K562 (cell line): ENCODE measurements at regions not wholly inside any gene's neighbourhood (a gene's known extent, or its start where the extent isn't known, plus 50 kb on each side); places are given as distances from the start of the nearest gene placed in this dataset.

Experiments used
- CBX3 ChIP-seq, 2 experiments: IDR thresholded peaks; 1 replicate in 1 of 2; 2 replicates in 1 of 2; pipeline ENCODE4 v1.6.1; 2012; ENCODE audit warnings: inconsistent platforms in 2 of 2, low read length in 2 of 2, borderline replicate concordance in 1 of 2, control low read depth in 1 of 2
- COPS2 ChIP-seq: fragments of 450-650 bp; conservative IDR thresholded peaks from 2 replicates; pipeline ENCODE4 v1.6.1; 2016; ENCODE audit warnings: mild to moderate bottlenecking, moderate library complexity
- FOXK2 ChIP-seq, 2 experiments: fragments of 450-650 bp; IDR thresholded peaks in 1 of 2; conservative IDR thresholded peaks in 1 of 2; 2 replicates each; pipeline ENCODE4 v1.6.1; 2016; ENCODE audit warnings: low read depth in 2 of 2, mild to moderate bottlenecking in 1 of 2
- JUNB ChIP-seq: fragments of 450-650 bp; formaldehyde crosslinking; conservative IDR thresholded peaks from 2 replicates; pipeline ENCODE4 v1.4.0; 2020; ENCODE audit warnings: mild to moderate bottlenecking
- MAX ChIP-seq: sonication (generic); formaldehyde crosslinking; IDR thresholded peaks from 2 replicates; pipeline ENCODE4 v1.9.0; 2022; ENCODE audit warnings: mild to moderate bottlenecking, missing genetic modification reagents
- NCOA6 ChIP-seq: fragments of 450-650 bp; IDR thresholded peaks from 2 replicates; pipeline ENCODE4 v1.6.1; 2017; ENCODE audit warnings: mild to moderate bottlenecking
- PREB ChIP-seq: sonication (generic); formaldehyde crosslinking; IDR thresholded peaks from 2 replicates; pipeline ENCODE4 v1.8.1; 2023; ENCODE audit warnings: mild to moderate bottlenecking, missing genetic modification reagents
- TAF15 ChIP-seq: fragments of 200-400 bp; formaldehyde crosslinking; IDR thresholded peaks from 2 replicates; pipeline ENCODE4 v1.6.1; 2017; ENCODE audit warnings: mild to moderate bottlenecking, low read depth, low read length, moderate library complexity
- ZNF407 ChIP-seq: fragments of 450-650 bp; IDR thresholded peaks from 2 replicates; pipeline ENCODE4 v1.6.1; 2016; ENCODE audit warnings: low read depth
- ZNF639 ChIP-seq, 2 experiments: fragments of 200-800 bp in 1 of 2; sonication (Bioruptor generic) in 1 of 2; sonication (generic) in 1 of 2; formaldehyde crosslinking in 1 of 2; IDR thresholded peaks in 1 of 2; conservative IDR thresholded peaks in 1 of 2; 2 replicates each; pipeline versions ENCODE4 v1.5.0 to v1.6.1; 2016 to 2020; ENCODE audit warnings: missing compliant biosample characterization in 1 of 2, missing genetic modification characterization in 1 of 2, missing genetic modification reagents in 1 of 2

- TF ChIP-seq TAF15, result no peak
- no peak for TF ChIP-seq MAX (CRISPR knock-in tag)
- TF ChIP-seq FOXK2 (conservative IDR thresholded peaks at IDR 0.05 in 1 of 2, IDR thresholded peaks at IDR 0.05 in 1 of 2; ENCODE audit: low read depth in 2 of 2), result no peak
- no peak for TF ChIP-seq JUNB (CRISPR knock-in tag)
- TF ChIP-seq NCOA6, result no peak
- TF ChIP-seq CBX3 (IDR thresholded peaks at IDR 0.05; ENCODE audit: borderline replicate concordance in 1 of 2, low read length in 2 of 2), result no peak
- no peak for TF ChIP-seq ZNF407
- no peak for TF ChIP-seq COPS2
- no peak for TF ChIP-seq PREB
- TF ChIP-seq ZNF639 (CRISPR knock-in tag; conservative IDR thresholded peaks at IDR 0.05 in 1 of 2, IDR thresholded peaks at IDR 0.05 in 1 of 2), result no peak
Observed at GRCh38 chr2:217725409-217725808, 277.4 kb downstream of the TNS1 start.
